Epithelial cell of proximal tubule (primary cell): ENCODE measurements at regions not wholly inside any gene's neighbourhood (a gene's known extent, or its start where the extent isn't known, plus 50 kb on each side); places are given as distances from the start of the nearest gene placed in this dataset.

Experiments
- DNase-seq: peaks from one replicate; pipeline ENCODE4 v3.0.0-alpha.2; 2011; ENCODE audit warnings: low read depth
- H3K4me3 ChIP-seq: 2 replicates; pipeline ENCODE4 v1.5.1; 2011; ENCODE audit warnings: low read depth, mild to moderate bottlenecking, low read length
- TF ChIP-seq, protein P1 (sequence below): conservative IDR thresholded peaks from 2 replicates; pipeline ENCODE4 v1.5.1; 2012; ENCODE audit warnings: low read depth, mild to moderate bottlenecking, low read length

- no peak for DNase-seq
- H3K4me3 ChIP-seq, result no peak overlapping the region
- TF ChIP-seq, protein P1, sequence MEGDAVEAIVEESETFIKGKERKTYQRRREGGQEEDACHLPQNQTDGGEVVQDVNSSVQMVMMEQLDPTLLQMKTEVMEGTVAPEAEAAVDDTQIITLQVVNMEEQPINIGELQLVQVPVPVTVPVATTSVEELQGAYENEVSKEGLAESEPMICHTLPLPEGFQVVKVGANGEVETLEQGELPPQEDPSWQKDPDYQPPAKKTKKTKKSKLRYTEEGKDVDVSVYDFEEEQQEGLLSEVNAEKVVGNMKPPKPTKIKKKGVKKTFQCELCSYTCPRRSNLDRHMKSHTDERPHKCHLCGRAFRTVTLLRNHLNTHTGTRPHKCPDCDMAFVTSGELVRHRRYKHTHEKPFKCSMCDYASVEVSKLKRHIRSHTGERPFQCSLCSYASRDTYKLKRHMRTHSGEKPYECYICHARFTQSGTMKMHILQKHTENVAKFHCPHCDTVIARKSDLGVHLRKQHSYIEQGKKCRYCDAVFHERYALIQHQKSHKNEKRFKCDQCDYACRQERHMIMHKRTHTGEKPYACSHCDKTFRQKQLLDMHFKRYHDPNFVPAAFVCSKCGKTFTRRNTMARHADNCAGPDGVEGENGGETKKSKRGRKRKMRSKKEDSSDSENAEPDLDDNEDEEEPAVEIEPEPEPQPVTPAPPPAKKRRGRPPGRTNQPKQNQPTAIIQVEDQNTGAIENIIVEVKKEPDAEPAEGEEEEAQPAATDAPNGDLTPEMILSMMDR, result no peak
Observed at GRCh38 chr2:106703161-106703560, 182.8 kb downstream of the ST6GAL2 start.

DNA sequence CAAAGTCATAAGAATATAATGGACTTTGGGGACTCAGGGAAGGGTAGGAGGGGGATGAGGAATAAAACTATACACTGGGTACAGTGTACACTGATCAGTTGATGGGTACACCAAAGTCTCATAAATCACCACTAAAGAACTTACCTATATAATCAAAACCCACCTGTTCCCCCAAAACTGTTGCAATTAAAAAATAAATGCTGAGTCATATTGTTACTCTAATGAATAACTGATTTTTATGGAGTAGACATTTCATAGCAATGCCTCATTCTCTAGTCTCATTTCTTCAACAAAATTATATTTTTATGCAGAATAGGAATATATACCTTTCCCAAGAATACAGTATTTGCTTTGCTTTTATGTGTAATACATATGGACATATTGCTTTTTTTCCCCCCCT, 181.2 kb downstream of the ST6GAL2 start:
- TF ChIP-seq, protein P1, result no peak
- no peak for DNase-seq
- H3K4me3 ChIP-seq, result no peak overlapping the region

DNA sequence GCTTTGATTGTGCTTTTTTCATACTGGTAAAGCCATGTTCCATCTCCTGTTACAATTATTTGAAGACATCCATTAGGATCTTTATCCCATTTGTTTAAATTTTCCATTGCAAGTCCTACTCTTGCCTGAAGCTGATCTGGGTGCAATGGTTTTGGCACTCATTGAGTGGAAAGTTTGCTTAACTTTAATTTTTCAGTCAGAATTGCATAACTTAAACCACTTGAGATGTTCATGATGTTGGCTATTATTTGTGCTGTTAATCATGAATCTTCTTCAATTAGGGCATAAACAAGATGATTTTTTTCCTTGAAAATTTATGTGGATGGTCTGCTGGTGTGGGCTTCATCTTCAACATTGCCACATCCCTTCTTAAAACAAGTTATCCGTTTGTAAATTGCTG, 180.1 kb downstream of the ST6GAL2 start:
- TF ChIP-seq, protein P1, result no peak
- no peak for DNase-seq
- H3K4me3 ChIP-seq, result no peak overlapping the region

DNA sequence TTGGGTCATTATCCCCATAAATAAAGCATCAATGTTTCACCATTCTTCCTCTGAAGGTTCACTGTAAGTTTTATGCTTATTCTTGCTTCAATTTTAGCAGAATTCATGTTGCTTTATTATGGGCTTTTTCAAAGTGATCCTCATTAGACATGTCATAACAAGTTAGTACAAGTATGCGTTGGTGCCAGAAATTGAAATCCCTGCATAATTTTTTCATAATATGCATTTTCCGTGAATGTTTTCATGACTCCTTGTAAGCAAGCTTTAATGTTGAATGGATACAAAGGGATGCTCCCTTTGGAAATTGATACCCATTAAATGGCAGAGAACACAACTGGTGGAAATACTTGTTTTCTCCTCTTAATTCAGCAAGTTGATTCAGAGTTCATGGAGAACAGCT, 179.7 kb downstream of the ST6GAL2 start:
- no peak for DNase-seq
- H3K4me3 ChIP-seq, result no peak overlapping the region
- TF ChIP-seq, protein P1, result no peak

- H3K4me3 ChIP-seq, result no peak overlapping the region
- TF ChIP-seq, protein P1, result no peak
- no peak for DNase-seq
Observed at GRCh38 chr2:106708209-106708608, 177.8 kb downstream of the ST6GAL2 start.

GRCh38 chr2:106709229-106709628, 176.7 kb downstream of the ST6GAL2 start:
- TF ChIP-seq, protein P1, result no peak
- H3K4me3 ChIP-seq, result no peak overlapping the region
- no peak for DNase-seq

DNA sequence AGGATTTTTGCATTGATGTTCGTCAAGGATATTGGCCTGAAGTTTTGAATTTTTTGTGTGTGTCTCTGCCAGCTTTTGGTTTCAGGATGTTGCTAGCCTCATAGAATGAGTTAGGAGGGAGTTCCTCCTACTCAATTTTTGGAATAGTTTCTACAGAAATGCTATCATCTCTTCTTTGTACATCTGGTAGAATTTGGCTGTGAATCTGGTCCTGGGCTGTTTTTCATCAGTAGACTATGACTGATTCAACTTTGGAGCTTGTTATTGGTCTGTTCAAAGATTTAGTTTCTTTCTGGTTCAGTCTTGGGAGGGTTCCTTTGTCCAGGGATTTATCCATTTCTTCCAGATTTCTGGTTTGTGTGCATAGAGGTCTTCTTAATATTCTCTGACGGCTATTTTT, 166.7 kb downstream of the ST6GAL2 start:
- TF ChIP-seq, protein P1, result no peak
- no peak for DNase-seq
- no peak overlapping the region for H3K4me3 ChIP-seq
